GM19468 (cell line): ENCODE measurements at regions not wholly inside any gene's neighbourhood (a gene's known extent, or its start where the extent isn't known, plus 50 kb on each side); places are given as distances from the start of the nearest gene placed in this dataset.
"Not testable (repeated sequence)": the region's sequence is repeated elsewhere in the genome, so short reads cannot be mapped to it uniquely, and the experiment has no call there.

ENCODE experiments used
- ATAC-seq: cut with Tn5 transposase; IDR thresholded peaks from one replicate; pipeline ENCODE4 v1.9.1; 2021; ENCODE audit warnings: mild to moderate bottlenecking, moderate library complexity, moderate number of reproducible peaks; ENCODE audit not compliant: unreplicated experiment; ENCODE audit errors: extremely low read depth

DNA sequence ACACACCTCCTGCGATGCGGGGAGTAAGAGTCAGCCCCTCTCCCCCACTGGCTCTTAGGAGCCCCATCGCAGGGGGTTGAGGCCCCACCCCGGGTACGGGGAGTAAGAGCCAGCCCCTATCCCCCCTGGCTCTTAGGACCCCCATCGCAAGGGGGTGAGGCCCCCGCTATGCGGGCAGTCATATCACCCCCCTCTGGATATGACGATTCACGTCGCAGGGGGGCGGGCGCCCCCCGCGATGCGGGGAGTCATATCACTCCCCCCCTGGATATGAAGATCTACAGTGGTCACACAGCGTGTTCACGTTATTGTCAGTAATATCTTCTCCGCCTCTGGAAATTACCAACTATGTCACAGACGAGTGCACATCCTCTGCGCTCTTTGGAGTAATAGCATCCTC, 61.1 kb downstream of the DEFB131A start:
- ATAC-seq: not testable (repeated sequence)

DNA sequence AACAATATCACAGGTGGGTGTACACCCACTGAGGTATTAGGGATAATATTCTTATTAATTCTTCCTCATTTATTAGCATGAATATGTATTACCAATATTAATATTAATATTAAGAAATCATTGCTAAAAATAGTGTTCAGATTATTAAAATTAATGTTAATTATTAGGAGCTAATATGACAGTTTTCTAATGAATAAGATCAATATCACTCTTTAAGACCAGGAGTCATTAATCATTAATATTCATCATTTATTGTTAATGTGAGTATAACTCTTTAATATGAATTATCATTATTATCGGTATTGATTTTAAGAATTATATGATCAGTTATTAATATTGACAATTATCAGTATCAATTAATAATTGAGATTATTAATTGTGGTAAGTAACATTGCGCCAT, 62.5 kb downstream of the DEFB131A start:
- not testable (repeated sequence) for ATAC-seq

DNA sequence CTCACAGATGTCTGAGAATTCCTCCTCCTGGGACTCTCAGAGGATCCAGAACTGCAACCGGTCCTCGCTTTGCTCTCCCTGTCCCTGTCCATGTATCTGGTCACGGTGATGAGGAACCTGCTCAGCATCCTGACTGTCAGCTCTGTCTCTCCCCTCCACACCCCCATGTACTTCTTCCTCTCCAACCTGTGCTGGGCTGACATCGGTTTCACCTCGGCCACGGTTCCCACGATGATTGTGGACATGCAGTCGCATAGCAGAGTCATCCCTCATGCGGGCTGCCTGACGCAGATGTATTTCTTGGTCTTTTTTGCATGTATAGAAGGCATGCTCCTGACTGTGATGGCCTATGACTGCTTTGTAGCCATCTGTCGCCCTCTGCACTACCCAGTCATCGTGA, 68.7 kb downstream of the DEFB131A start:
- not testable (repeated sequence) for ATAC-seq

DNA sequence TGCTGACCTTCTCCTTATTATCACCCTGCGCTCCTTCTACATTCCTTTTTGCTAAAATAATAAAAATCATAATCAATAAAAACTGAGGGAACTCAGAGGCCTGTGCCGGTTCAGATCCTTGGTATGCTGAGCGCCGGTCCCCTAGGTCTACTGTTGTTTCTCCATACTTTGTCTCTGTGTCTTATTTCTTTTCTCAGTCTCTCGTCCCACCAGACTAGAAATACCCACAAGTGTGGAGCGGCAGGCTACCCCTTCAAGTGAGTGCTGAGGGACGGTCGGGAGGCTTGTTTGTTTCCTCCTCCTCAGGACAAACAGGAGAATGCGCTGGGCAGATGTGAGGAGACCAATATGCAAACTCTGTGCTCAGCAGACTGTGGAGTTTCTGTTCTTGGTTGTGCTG, 75.4 kb downstream of the DEFB131A start:
- not testable (repeated sequence) for ATAC-seq

DNA sequence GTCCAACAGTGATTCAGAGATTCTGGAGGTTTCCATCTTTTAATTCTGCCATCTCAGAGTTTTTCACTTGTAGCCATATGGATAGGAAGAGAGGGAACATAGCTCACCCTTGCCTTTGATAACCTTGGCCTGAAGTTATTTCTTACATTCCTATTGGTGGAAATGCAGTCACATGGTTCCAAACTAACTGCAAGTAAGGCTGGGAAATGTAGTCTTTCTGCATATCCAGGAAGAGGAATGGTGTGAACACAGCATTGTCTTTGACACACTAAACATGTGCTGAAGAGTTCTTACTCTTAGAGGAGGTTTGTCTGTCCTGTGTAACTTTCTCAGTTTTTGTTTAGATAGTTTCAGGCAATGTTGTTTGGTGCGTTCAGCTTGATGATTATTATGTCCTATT, 78.7 kb downstream of the DEFB131A start:
- ATAC-seq: not testable (repeated sequence)

DNA sequence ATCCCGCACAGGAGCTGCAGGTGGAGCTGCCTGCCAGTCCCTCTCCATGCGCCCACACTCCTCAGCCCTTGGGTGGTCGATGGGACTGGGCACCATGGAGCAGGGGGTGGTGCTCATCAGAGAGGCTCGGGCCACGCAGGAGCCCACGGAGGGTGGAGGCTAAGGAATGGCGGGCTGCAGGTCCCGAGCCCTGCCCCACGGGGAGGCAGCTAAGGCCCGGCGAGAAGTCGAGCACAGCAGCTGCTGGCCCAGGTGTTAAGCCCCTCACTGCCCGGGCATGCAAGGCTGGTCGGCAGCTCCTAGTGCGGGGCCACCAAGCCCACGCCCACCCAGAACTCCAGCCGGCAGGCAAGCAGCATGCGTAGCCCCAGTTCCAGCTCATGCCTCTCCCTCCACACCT, 80.2 kb downstream of the DEFB131A start:
- not testable (repeated sequence) for ATAC-seq

DNA sequence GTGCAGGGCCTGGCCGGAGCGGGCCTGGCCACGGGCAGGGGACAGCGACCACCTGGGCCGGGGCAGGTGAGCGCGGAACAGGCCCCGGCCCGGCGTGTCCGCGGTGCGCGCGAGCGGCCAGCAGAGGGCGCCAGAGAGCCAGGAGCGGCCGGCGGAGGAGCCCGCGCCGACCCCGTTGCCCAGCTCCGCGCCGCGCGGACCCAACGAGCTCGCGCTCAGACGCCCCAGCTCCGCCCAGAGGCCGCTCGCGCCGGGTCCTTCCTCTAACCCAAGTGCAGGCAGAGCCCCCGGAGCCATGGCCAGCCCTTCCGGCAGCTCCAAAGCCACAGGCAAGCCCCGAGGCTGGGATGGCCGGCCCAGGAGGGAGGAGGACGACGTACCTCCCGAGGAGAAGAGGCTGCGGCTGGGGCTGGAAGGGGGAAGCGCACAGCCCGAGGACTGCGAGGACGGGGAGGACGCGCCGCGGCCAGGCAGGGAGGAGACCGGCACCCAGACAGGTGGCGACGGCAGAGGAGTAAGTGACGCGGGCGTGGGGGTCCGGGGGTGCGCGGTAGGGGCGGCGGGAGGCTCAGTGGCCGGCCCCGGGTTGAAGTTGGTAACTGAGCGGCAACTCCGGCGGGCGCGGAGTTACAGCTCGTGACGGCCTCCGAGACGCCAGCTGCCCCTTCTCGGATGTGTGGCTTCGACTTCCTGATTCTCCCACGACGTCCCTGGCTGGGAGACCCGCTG, 88.1 kb downstream of the DEFB131A start:
- ATAC-seq: not testable (repeated sequence)

DNA sequence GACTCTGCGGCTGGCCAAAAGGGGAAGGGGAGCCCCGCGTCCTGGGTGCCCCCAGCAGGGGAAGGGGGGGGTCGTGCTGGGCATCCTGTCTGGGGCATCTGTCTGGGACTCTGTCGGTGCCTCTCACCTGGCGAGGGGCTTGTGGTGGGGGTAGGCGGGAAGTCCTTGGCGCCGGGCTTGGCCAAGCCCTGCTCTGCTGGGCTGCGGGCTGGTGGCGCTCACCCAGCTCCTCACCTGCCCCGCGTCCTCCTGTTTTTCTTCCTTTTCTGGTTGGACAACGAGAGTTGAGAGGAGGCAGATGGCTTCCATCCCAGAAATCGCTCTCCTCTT, 88.6 kb downstream of the DEFB131A start:
- ATAC-seq: not testable (repeated sequence)

DNA sequence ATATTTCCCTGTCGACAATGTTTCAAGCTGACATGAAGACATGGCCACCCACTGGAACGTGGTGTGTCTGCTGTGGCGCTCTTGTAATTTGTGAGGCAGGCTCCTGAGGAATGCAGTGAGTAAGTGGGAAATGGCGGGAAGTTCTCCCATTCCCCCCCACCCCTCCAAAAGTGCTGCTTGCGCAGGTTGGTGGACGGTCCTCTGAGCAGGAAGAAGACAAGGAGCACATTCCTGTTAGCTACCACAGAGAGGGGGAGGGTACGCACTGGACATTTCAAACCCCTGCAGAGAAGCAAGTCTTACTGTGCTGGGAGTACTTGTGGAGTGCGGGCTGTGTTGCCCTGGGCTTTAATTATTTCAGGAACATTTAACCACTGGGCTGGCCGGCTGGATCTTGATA, 92.9 kb downstream of the DEFB131A start:
- ATAC-seq: not testable (repeated sequence)

DNA sequence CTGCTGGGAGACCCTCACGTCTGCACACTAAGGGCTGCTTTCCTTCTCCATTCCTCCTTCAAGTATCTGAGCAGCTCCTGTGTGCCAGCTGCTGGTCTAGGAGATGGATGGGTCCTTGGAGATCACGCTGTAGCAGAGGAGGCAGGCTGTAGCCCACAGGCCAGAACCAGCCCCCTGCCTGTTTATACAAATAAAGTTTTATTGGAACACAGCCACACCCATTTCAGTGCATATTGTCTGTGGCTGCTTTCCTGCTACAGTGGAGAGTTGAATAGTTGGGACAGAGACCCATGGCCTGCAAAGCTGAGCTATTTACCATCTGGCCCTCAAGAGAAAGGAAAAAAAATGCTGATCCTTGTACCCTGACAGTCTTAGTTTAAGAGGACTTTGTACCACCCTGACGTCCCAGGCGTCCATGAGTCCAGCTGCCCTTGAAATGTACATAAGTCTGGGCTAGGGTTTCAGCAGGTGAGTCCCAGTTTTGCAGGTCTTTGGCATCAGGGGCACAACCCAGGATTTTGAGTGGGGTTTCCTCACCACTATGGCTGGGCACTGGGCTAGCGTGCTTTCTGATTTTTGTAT, 95.8 kb downstream of the DEFB131A start:
- ATAC-seq: not testable (repeated sequence)

DNA sequence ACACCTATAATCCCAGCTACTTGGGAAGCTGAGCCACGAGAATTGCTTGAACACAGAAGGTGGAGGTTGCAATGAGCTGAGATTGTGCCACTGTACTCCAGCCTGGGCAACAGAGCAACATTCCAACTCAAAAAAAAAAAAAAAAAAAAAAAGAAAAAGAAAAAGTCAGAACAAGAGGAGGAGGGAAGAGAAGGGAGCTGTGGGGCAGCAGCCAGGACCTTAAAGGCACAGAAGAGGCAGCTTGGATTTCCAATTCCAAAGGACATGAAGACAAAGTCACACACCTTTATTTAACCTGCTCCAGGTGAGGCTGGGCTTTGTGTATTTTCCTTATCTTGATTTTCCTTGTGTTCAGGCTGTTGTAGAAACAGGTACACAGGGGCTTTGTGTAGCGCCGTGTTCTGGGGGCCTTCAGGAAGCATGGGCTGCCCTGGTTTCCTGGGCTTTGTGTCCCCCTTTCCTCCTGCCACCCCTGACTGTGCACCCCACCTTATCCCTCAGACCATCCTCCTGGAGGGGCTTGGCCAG, 97.2 kb downstream of the DEFB131A start:
- ATAC-seq: not testable (repeated sequence)

DNA sequence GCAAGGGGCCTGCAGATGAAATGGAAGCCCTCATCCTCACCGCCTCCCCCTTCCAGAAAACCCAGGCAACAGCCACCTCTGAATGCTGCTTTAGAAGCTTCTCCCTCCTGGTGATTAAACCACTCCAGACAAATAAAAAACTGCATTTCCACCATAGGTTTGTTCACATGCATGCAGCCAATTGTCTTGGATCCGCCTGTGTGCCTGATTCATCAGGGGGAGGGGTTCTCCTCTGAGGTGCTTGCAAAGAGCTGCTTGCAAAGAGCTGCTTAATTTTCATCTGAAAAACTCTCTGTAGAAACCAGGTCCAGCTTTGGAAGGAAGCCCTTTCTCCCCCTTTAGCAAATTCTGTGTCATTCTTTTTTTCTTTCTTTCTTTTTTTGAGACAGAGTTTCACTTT, 100.6 kb downstream of the DEFB131A start:
- ATAC-seq: not testable (repeated sequence)

DNA sequence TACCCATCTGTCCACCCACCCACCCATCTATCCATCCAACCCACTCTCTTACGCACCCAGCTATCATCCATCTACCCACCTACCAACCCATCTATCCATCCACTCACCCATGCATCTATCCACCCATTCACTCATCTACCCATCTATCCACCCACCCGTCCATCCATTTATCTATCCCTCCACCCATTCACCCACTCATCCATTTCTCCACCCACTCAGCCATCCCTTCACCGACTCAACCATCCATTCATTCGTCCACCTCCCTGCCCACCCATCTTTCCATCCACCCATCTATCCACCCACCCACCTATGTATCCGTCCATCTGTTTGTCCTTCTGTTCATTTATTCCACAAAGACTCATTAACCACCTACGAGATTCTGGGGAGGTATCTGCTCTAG, 103.3 kb downstream of the DEFB131A start:
- not testable (repeated sequence) for ATAC-seq

DNA sequence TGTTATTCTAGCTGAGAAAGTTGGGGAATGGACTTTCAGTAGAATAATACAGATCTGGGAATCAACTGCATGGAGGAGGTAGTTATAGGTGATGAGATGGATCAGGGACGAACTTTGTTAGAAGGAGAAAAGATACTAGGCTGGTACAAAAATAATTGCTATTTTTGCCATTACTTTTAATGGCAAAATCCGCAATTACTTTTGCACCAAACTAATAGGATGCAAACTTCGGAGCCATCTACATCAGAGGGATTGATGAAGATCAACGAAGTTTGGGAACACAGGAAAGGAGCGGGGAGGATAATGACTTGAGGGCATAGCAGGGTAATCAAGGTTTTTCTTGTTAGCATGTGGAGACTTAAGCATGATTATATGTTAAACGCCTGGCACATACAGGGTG, 111.9 kb downstream of the DEFB131A start:
- ATAC-seq: not testable (repeated sequence)

DNA sequence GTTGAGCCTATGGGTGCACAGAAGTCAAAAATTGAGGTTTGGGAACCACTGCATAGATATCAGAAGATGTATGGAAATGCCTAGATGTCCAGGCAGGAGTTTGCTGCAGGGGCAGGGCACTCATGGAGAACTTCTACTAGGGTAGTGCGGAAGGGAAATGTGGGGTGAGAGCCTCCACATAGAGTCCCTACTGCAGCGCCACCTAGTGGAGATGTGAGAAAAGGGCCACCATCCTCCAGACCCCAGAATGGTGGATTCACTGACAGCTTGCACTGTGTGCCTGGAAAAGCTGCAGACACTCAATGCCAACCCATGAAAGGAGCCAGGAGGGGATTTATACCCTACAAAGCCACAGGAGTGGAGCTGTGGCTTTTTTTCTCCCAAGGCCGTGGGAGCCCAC, 133.7 kb downstream of the DEFB131A start:
- not testable (repeated sequence) for ATAC-seq

DNA sequence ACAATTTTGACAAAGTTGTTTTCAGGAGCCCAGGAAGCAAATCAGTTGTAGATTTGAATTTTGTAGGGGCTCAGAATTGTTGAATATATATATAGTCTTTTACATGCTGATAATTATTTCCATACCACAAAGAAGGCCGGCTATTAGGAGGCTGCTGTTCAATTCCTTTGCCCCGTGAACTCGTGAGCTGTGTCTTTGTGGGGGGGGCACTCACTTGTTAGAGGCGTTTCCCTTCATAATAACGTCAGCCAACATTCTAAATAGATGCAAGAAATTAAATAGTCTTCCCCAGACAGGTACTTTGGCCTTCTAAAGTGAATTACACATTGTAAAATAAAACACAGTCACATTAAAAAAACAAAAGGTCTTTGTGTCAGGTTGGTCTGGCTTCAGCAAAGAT, 138.7 kb downstream of the DEFB131A start:
- ATAC-seq: not testable (repeated sequence)

DNA sequence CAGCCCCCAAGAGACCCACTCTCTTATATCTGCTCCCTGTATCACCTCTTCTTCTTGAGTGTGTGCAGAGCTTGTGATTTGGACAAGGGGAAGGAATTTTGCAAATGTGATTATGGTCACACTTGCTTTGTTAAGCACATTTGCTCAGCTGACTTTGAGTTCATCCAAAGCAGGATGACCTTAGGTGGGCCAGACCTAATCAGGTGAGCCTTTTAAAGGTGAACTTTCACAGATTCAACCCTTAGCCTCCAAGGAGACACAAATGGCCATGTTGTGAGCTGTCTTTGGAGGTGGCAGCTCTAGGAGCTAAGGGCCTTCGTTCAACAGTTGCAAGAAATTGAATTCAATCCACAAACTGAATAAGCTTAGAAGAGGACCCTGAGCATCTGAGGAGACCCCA, 147.8 kb downstream of the DEFB131A start:
- no peak for ATAC-seq

DNA sequence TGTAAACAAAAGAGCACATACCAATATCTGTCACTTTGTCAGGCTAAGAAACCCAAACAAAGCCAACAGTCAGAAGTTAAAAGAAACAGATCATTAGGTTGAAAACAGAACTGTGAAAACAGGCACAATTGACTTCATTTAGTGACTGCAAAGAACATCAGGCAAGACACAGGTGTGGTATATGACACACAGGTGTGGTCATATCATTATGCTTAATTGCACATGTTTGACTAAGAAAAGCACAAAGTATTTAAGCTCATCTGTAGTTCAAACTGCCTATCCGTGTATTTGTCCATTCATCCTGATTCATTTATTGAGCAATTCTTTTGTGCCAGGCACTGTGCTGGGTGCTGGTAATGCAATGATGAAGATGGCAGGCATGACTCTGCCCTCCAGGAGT, 150.7 kb downstream of the DEFB131A start:
- ATAC-seq: no peak

DNA sequence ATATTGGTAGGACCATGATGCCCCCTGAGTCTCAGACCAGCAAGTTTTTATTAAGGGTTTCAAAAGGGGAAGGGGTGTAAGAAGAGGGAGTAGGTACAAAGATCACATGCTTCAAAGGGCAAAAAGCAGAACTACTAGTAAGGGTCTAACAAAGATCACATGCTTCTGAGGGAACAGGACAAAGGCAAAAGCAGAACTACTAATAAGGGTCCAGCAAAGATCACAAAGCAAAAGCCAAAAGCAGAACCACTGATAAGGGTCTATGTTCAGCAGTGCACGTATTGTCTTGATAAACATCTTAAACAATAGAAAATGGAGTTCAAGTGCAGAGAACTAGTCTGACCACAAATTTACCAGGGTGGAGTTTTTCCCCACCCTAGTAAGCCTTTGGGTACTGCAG, 151.3 kb downstream of the DEFB131A start:
- not testable (repeated sequence) for ATAC-seq

DNA sequence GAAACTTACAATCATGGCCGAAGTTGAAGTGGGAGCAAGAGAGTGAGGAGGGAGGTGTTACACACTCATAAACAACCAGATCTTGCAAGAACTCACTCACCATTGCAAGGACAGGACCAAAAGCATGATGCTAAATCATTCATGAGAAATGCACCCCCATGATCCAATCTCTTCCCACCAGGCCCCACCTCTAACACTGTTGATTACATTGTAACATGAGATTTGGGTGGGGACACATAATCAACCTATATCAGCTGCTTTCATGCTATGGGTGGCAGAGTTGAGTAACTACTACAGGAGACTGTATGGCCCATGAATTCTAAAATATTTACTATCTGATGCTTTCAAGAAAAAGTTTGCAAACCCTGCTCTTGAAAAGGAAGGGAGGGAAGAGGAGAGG, 155.1 kb downstream of the DEFB131A start:
- ATAC-seq: no peak

DNA sequence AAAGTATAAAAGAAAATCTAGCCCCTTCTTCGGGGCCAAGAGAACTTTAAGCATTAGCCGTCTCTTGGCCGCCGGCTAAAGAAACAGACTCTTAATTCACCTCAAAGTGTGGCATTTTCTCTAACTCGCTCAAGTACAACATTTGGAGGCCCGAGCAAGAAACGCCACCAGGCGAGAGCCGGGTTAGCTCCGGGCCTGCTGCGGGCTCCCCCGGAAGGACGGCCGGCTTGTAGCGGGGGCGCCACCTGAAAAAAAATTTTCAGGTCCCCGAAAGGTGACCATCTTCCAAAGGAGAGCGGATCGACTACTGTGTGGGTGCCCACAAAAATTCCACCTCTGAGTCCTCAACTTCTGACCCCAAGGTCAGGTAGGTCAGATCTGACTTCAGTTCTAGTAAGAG, 156.0 kb downstream of the DEFB131A start:
- no peak for ATAC-seq

DNA sequence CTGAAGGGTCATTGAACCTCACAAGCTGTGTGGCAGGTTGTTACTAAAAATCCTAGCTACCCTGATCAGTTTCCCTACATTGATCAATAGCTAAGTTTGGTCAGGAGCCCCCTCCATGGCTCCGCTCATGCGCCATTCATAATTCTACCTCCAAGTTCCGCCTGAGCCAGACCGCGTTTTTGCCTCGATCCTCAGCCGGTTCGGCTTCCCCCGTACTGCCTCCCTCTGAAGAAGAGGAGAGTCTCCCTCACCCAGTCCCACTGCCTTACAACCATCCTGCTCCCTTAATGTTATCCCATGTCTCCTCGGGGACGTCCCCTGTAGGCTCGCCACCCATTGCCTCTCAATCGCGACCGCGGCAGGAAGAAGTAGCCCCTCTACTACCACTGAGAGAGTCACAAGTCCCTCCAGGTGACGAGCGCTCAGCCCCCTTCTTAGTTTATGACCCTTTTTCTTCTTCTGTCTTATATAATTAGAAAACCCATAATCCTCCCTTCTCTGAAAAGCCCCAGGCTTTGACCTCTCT, 158.2 kb downstream of the DEFB131A start:
- ATAC-seq: no peak
